OCI-LY7 (cell line): ENCODE measurements at regions not wholly inside any gene's neighbourhood (a gene's known extent, or its start where the extent isn't known, plus 50 kb on each side); places are given as distances from the start of the nearest gene placed in this dataset.

Experiments used
- BruUV-seq: library from RNA; stranded (reverse); fragments of 400-500 nt; replicated peaks from 2 replicates; lab custom pipeline; 2021; lab: Mats Ljungman, UMichigan
- CTCF ChIA-PET: fragments of 300-600 bp; sonication (Branson Sonifier 250); formaldehyde crosslinking; loops from one replicate; lab custom pipeline; 2022; ENCODE audit warnings: antibody characterized with exemption; ENCODE audit not compliant: unreplicated experiment; lab: Charles Lee
- POLR2A ChIA-PET: fragments of 300-600 bp; sonication (Branson Sonifier 250); formaldehyde crosslinking; loops from one replicate; lab custom pipeline; 2022; ENCODE audit warnings: antibody characterized with exemption; lab: Charles Lee
- DNase-seq: peaks from one replicate; pipeline ENCODE4 v3.0.0-alpha.2; 2015; ENCODE audit warnings: low spot score
- H2AFZ ChIP-seq: fragments of 200-600 bp; sonication (generic), shearing (Covaris generic); 2 replicates; pipeline ENCODE4 v1.6.1; 2014; ENCODE audit warnings: mild to moderate bottlenecking, antibody characterized with exemption, low read length, moderate library complexity
- H3K27ac ChIP-seq: fragments of 200-600 bp; sonication (generic); 2 replicates; pipeline ENCODE4 v1.5.1; 2014; ENCODE audit warnings: mixed run types, low read depth, mild to moderate bottlenecking, moderate library complexity, low read length, inconsistent platforms; ENCODE audit not compliant: poor library complexity, severe bottlenecking
- H3K36me3 ChIP-seq: fragments of 200-600 bp; sonication (generic); 2 replicates; pipeline ENCODE4 v1.6.1; 2014; ENCODE audit warnings: mild to moderate bottlenecking, antibody characterized with exemption, low read length, moderate library complexity, mixed read lengths; ENCODE audit not compliant: insufficient read depth
- H3K4me1 ChIP-seq: fragments of 200-600 bp; sonication (generic); 2 replicates; pipeline ENCODE4 v1.5.1; 2014; ENCODE audit warnings: mild to moderate bottlenecking, low read length; ENCODE audit not compliant: insufficient read depth, poor library complexity, severe bottlenecking
- H3K4me2 ChIP-seq: fragments of 200-600 bp; sonication (generic); 2 replicates; pipeline ENCODE4 v1.6.1; 2014; ENCODE audit warnings: mild to moderate bottlenecking, low read length
- H3K4me3 ChIP-seq: fragments of 200-600 bp; sonication (generic); 2 replicates; pipeline ENCODE4 v1.5.1; 2014; ENCODE audit warnings: mild to moderate bottlenecking, low read depth, low read length; ENCODE audit not compliant: poor library complexity, severe bottlenecking
- H3K79me2 ChIP-seq: fragments of 200-600 bp; sonication (generic); 2 replicates; pipeline ENCODE4 v1.6.1; 2016; ENCODE audit warnings: low read depth, mild to moderate bottlenecking, low read length, moderate library complexity, mixed read lengths; ENCODE audit not compliant: insufficient read depth
- H3K9me2 ChIP-seq: fragments of 200-600 bp; sonication (generic); 2 replicates; pipeline ENCODE4 v1.6.1; 2016; ENCODE audit warnings: mild to moderate bottlenecking, low read length, mixed read lengths; ENCODE audit not compliant: insufficient read depth
- H3K9me3 ChIP-seq: fragments of 200-600 bp; sonication (generic); 2 replicates; pipeline ENCODE4 v1.6.1; 2014; ENCODE audit warnings: mild to moderate bottlenecking, mixed run types, low read length, mixed read lengths
- H4K20me1 ChIP-seq: fragments of 200-600 bp; sonication (generic); 2 replicates; pipeline ENCODE4 v1.6.1; 2014; ENCODE audit warnings: mild to moderate bottlenecking, antibody characterized with exemption, low read length, moderate library complexity, mixed read lengths; ENCODE audit not compliant: insufficient read depth
- CTCF ChIP-seq: fragments of 200-600 bp; sonication (generic); conservative IDR thresholded peaks from 2 replicates; pipeline ENCODE4 v1.5.1; 2014; ENCODE audit warnings: mild to moderate bottlenecking, antibody characterized with exemption, low read length, moderate library complexity, mixed read lengths
- EZH2phosphoT487 ChIP-seq: fragments of 200-600 bp; sonication (generic); IDR thresholded peaks from 2 replicates; pipeline ENCODE4 v1.6.1; 2018; ENCODE audit warnings: low read depth, borderline replicate concordance, mild to moderate bottlenecking, mixed run types, antibody characterized with exemption, low read length, moderate library complexity, mixed read lengths
- intact Hi-C: fragments of 100-400 bp; cut with micrococcal nuclease; formaldehyde crosslinking; loops from one replicate; pipeline ENCODE4 v1.10.0; 2022; ENCODE audit not compliant: unreplicated experiment

DNA sequence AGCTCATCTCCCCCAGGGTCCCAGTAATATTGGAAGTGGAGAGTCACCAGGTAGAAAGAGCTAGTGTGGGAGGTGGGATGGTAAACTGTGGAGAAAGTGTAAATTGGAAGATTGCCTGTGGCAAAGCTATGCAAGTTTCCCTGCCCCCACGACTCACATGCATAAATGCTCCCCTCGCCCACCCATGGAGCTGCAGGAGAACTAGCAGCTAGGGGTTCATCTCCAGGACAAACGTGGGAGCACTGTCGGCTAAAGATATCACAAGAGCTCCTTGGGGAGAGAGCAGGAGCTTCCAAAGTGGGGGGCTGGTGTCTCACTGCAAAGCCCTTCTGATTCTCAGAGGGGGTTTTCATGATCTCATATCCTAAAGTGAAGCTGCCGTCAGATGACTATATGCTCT is 91.4 kb upstream of the PLCL2 start:
- no peak overlapping the region for H2AFZ ChIP-seq
- DNase-seq, result no peak
- H3K4me3 ChIP-seq, result no peak overlapping the region
- H3K4me1 ChIP-seq, result peaks cover 7% of the 10 kb centered on the region
- no peaks in the 10 kb centered on the region for H3K79me2 ChIP-seq
- H3K36me3 ChIP-seq, result no peaks in the 10 kb centered on the region
- H3K27ac ChIP-seq, result no peak overlapping the region
- POLR2A ChIA-PET, result interaction anchor here (1.7 kb wide), 1 partner anchor 19 kb away, joined by 7 read pairs; no protein-coding TSS in a partner anchor
- intact Hi-C loops, result no loop called here
- no peak overlapping the region for H3K4me2 ChIP-seq
- TF ChIP-seq EZH2phosphoT487 (no peak), CTCF (no peak)
- BruUV-seq, result no TSS peak
- no peaks in the 10 kb centered on the region for H3K9me3 ChIP-seq
- H4K20me1 ChIP-seq, result no peaks in the 10 kb centered on the region
- CTCF ChIA-PET, result no interaction called here
- no peaks in the 10 kb centered on the region for H3K9me2 ChIP-seq

DNA sequence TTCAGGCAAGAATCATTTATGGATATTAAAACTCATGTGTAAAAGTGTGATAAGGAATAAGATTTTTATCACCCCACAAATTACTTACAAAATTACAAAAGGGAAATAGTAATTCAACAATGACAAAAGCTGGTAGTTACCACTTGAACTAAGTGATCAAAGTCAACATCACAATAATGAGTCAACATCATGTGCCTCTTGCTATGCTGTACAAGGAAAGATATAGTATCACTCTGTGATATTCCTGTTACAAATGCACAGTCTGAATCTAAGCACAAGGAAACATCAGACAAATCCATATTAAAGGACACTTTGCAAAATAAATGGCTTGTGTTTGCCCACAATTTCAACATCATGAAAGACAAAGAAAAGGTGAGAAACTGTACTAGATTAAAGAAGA is 90.5 kb upstream of the PLCL2 start:
- DNase-seq, result no peak
- Histone ChIP-seq H3K9me2 (no peaks in the 10 kb centered on the region), H4K20me1 (no peaks in the 10 kb centered on the region), H3K36me3 (no peaks in the 10 kb centered on the region), H3K27ac (no peak overlapping the region), H3K4me3 (no peak overlapping the region), H3K9me3 (peaks cover 6% of the 10 kb centered on the region; the same call in 1 of the 2 replicates), H3K4me1 (peaks cover 7% of the 10 kb centered on the region), H3K4me2 (no peak overlapping the region), H2AFZ (no peak overlapping the region), H3K79me2 (no peaks in the 10 kb centered on the region)
- no TSS peak for BruUV-seq
- intact Hi-C loops, result no loop called here
- CTCF ChIA-PET, result no interaction called here
- TF ChIP-seq CTCF (no peak), EZH2phosphoT487 (no peak)
- POLR2A ChIA-PET, result interaction anchor here (0.5 kb wide), 1 partner anchor 1184 kb away, joined by 3 read pairs; no protein-coding TSS in a partner anchor

- no peak overlapping the region for H3K27ac ChIP-seq
- intact Hi-C loops, result no loop called here
- H4K20me1 ChIP-seq, result no peaks in the 10 kb centered on the region
- POLR2A ChIA-PET, result interaction anchor here (0.6 to 0.7 kb wide), 3 partner anchors 33 to 1508 kb away, joined by 3 read pairs; no protein-coding TSS in a partner anchor
- TF ChIP-seq EZH2phosphoT487 (no peak), CTCF (no peak)
- no peak overlapping the region for H3K4me3 ChIP-seq
- peaks cover 6% of the 10 kb centered on the region; the same call in 1 of the 2 replicates for H3K9me3 ChIP-seq
- no peaks in the 10 kb centered on the region for H3K79me2 ChIP-seq
- no peak overlapping the region for H2AFZ ChIP-seq
- DNase-seq, result no peak
- no TSS peak for BruUV-seq
- peaks cover 12% of the 10 kb centered on the region for H3K4me1 ChIP-seq
- H3K4me2 ChIP-seq, result no peak overlapping the region
- no peaks in the 10 kb centered on the region for H3K9me2 ChIP-seq
- H3K36me3 ChIP-seq, result no peaks in the 10 kb centered on the region
- CTCF ChIA-PET, result no interaction called here
These were observed 89.2 kb upstream of the PLCL2 start for GRCh38 chr3:16795581-16795980.
